ENCODE measurements at regions not wholly inside any gene's neighbourhood (a gene's known extent, or its start where the extent isn't known, plus 50 kb on each side); places are given as distances from the start of the nearest gene placed in this dataset.

DNA sequence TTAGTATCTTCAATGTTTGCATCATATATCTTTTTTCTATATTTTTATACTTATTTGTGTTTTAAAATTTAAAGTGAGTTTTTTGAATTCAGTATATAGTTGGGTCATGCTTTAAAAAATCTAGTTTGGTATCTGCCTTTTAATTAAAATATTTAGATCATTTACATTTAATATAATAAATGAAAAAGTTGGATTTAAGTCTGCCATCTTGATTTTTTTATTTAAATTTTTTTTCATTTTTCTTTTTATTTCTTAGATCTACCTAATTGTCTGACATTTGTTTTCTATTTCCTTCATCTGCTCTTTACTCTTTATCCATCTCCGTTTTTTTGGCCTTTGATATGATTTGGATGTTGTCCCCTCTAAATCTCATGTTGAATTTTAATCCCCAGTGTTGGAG lies 50.0 kb upstream of the N4BP1 start:
- TF ChIP-seq CTCF (IDR thresholded peaks at IDR 0.05) (no peak), POLR2A (IDR thresholded peaks at IDR 0.05) (no peak)
